Hematopoietic multipotent progenitor cell treated with erythropoietin and hydrocortisone succinate and interleukin-3 and kit ligand, for 17 days (in vitro differentiated cells): ENCODE measurements at regions not wholly inside any gene's neighbourhood (a gene's known extent, or its start where the extent isn't known, plus 50 kb on each side); places are given as distances from the start of the nearest gene placed in this dataset.
"Not testable (repeated sequence)": the region's sequence is repeated elsewhere in the genome, so short reads cannot be mapped to it uniquely, and the experiment has no call there.

Source experiments
- DNase-seq: peaks from one replicate; pipeline ENCODE4 v3.0.0-alpha.2; 2015; ENCODE audit warnings: low spot score

- not testable (repeated sequence) for DNase-seq
Observed at GRCh38 chr3:10109-10996, 186.2 kb upstream of the CHL1 start.

GRCh38 chr3:11734-12133, 184.8 kb upstream of the CHL1 start:
- DNase-seq: peak; percentile 33

GRCh38 chr3:14652-15051, 181.9 kb upstream of the CHL1 start:
- no peak for DNase-seq

- DNase-seq: no peak
Observed at GRCh38 chr3:16366-16765, 180.2 kb upstream of the CHL1 start.

GRCh38 chr3:20421-20820, 176.1 kb upstream of the CHL1 start:
- DNase-seq: no peak

GRCh38 chr3:24006-24405, 172.6 kb upstream of the CHL1 start:
- DNase-seq: no peak

GRCh38 chr3:25056-25455, 171.5 kb upstream of the CHL1 start:
- DNase-seq: no peak

- DNase-seq: not testable (repeated sequence)
Observed at GRCh38 chr3:35985-36384, 160.6 kb upstream of the CHL1 start.

GRCh38 chr3:42871-43744, 153.5 kb upstream of the CHL1 start:
- not testable (repeated sequence) for DNase-seq

GRCh38 chr3:44028-44676, 152.4 kb upstream of the CHL1 start:
- no peak for DNase-seq

- DNase-seq: not testable (repeated sequence)
Observed at GRCh38 chr3:44941-45340, 151.6 kb upstream of the CHL1 start.

GRCh38 chr3:46576-46975, 150.0 kb upstream of the CHL1 start:
- DNase-seq: no peak

GRCh38 chr3:53441-53840, 143.1 kb upstream of the CHL1 start:
- DNase-seq: not testable (repeated sequence)

- DNase-seq: no peak
Observed at GRCh38 chr3:54240-54639, 142.3 kb upstream of the CHL1 start.

GRCh38 chr3:56672-57071, 139.9 kb upstream of the CHL1 start:
- no peak for DNase-seq

- no peak for DNase-seq
Observed at GRCh38 chr3:59854-60253, 136.7 kb upstream of the CHL1 start.

- DNase-seq: no peak
Observed at GRCh38 chr3:63095-63765, 133.3 kb upstream of the CHL1 start.

- no peak for DNase-seq
Observed at GRCh38 chr3:69690-70089, 126.9 kb upstream of the CHL1 start.

- no peak for DNase-seq
Observed at GRCh38 chr3:72776-73175, 123.8 kb upstream of the CHL1 start.

- no peak for DNase-seq
Observed at GRCh38 chr3:73271-73670, 123.3 kb upstream of the CHL1 start.

GRCh38 chr3:74676-75243, 121.8 kb upstream of the CHL1 start:
- DNase-seq: no peak

- no peak for DNase-seq
Observed at GRCh38 chr3:75260-75659, 121.3 kb upstream of the CHL1 start.
